Activated CD8-positive, alpha-beta memory T cell treated with anti-CD3 and anti-CD28 coated beads, Interleukin-2, amount 10 ng/mL, durations not matched to agents 7 days and 5 days (primary cell): ENCODE measurements at regions not wholly inside any gene's neighbourhood (a gene's known extent, or its start where the extent isn't known, plus 50 kb on each side); places are given as distances from the start of the nearest gene placed in this dataset.

Experiments
- ATAC-seq: fragments of 150-1000 bp; cut with Tn5 transposase; one replicate; pipeline ENCODE4 v1.10.0; 2021; ENCODE audit warnings: moderate library complexity
- CTCF ChIA-PET: fragments of 350-600 bp; sonication (Branson Sonifier 250); formaldehyde crosslinking; loops from one replicate; lab custom pipeline; 2021; ENCODE audit warnings: antibody characterized with exemption; lab: Charles Lee
- DNase-seq: peaks from one replicate; pipeline ENCODE4 v3.0.0-alpha.2; 2020
- H3K27ac Mint-ChIP-seq: one replicate; pipeline ENCODE4 v1.8.0; 2021; ENCODE audit warnings: mild to moderate bottlenecking, mixed read lengths
- H3K27me3 Mint-ChIP-seq: one replicate; pipeline ENCODE4 v1.8.0; 2021; ENCODE audit warnings: mixed read lengths
- H3K36me3 Mint-ChIP-seq: one replicate; pipeline ENCODE4 v1.8.0; 2021; ENCODE audit warnings: mild to moderate bottlenecking, mixed read lengths
- H3K4me1 Mint-ChIP-seq: one replicate; pipeline ENCODE4 v1.8.0; 2021; ENCODE audit warnings: mixed read lengths
- H3K4me3 Mint-ChIP-seq: one replicate; pipeline ENCODE4 v1.8.0; 2021; ENCODE audit warnings: mild to moderate bottlenecking, moderate library complexity, mixed read lengths
- H3K9me3 Mint-ChIP-seq: one replicate; pipeline ENCODE4 v1.8.0; 2022; ENCODE audit warnings: low read depth, mixed read lengths

DNA sequence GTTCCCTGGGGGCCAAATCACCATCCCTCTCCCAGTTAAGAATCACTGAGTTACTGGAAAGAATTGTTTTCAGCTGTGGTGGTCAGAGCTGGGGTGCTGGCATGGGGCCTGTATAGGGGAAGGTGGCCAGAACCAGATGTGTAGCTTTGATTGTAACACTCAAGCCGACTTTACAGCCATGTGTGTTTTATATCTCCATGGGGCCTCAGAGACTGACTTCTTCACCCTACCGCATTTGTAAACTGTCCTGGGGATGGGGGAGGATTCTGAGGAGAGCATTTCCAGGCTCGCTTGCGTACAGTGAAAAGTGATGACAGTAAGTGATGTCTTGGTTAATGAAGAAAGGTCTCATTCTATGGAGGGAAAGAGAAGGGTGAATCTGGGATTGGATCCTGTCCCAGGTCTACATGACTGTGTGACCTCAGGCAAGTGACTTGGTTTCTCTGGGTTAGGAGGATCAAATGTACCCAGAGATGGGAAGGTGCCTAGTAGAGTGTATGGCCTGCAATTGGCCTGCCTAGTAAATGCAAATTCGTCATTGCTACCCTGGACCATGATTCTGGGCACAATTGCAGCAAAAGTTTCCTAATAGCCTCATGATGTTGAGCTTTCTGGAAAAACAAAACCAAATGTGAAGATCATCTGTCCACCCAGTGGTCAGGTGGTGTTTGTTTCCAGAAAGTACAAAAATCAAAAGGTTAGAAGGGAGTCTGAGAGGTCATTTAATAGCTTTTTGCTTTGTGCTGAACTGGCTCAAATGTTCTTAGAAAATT is 49.7 kb upstream of the RCC2 start:
- ATAC-seq (no peak), DNase-seq (no peak)
- Mint-ChIP-seq H3K36me3 (no peaks in the 10 kb centered on the region), H3K4me3 (no peak overlapping the region), H3K27ac (no peak overlapping the region), H3K9me3 (no peaks in the 10 kb centered on the region), H3K4me1 (peaks cover 7% of the 10 kb centered on the region), H3K27me3 (peaks cover 2% of the 10 kb centered on the region)
- CTCF ChIA-PET = interaction anchor here (0.9 kb wide), 1 partner anchor 78 kb away, joined by 3 read pairs; no protein-coding TSS in a partner anchor
